ENCODE measurements at regions not wholly inside any gene's neighbourhood (a gene's known extent, or its start where the extent isn't known, plus 50 kb on each side); places are given as distances from the start of the nearest gene placed in this dataset.

DNA sequence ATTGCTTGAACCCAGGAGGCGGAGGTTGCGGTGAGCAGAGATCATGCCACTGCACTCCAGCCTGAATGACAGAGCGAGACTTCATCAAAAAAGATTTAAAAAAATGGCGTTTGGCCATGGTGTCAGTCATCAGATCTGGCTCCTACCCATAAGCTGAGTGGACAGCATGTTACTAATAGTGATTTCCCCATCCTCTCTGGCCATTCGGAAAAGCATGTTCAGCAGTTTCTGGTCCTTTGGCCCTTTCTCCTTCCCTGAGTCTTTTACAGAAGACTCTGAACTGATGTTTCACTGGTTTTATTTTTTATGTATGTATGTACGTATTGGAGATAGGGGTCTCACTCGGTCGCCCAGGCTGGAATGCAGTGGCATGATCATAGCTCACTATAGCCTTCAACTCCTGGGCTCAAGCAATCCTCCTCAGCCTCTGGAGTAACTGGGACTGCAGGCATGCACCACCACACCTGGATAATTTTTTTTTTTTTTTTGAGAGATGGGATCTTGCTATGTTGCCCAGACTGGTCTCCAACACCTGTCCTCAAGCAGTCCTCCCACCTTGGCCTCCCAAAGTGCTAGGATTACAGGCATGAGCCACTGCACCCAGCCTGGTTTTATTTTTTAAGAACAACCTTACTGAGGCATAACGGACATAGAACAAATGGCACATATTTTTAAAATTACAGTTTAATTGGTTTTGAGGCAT is 84.2 kb upstream of the CNKSR3 start:
- Histone ChIP-seq H3K9me3 (ENCODE audit: control insufficient read depth in 1 of 2, insufficient read depth in 1 of 2, low read depth in 1 of 2, low read length in 2 of 2) (no peaks in the 10 kb centered on the region), H3K9ac (ENCODE audit: low read length) (no peak overlapping the region), H4K20me1 (ENCODE audit: insufficient read depth) (no peaks in the 10 kb centered on the region), H3K27ac (ENCODE audit: low read depth, low read length) (no peak overlapping the region), H3K4me3 (replicated peaks in 1 of 2; ENCODE audit: low read depth in 1 of 2, low read length in 2 of 2) (no peak overlapping the region), H3K9me2 (ENCODE audit: insufficient read depth) (no peaks in the 10 kb centered on the region), H2AFZ (ENCODE audit: low read depth, low read length, poor library complexity, severe bottlenecking) (no peak overlapping the region), H3K27me3 (ENCODE audit: insufficient read depth, low read length) (no peaks in the 10 kb centered on the region), H3K36me3 (ENCODE audit: control insufficient read depth in 1 of 2, insufficient read depth in 2 of 2, low read length in 2 of 2) (no peaks in the 10 kb centered on the region), H3K4me2 (ENCODE audit: low read length) (no peak overlapping the region), H3K79me2 (ENCODE audit: insufficient read depth, low read length) (no peaks in the 10 kb centered on the region), H3K4me1 (ENCODE audit: control insufficient read depth in 1 of 2, insufficient read depth in 2 of 2, low read length in 2 of 2) (no peaks in the 10 kb centered on the region)
- DNase-seq (ENCODE audit: low read depth, low spot score) (no peak), ATAC-seq (no peak)
- ChIA-PET RAD21 (ENCODE audit: low non-redundant PET in 1 of 2, low total read pairs in 2 of 2, uncharacterized antibody in 2 of 2, unreplicated experiment in 2 of 2) (no interaction called here), CTCF (interaction anchor here (0.7 kb wide), 1 partner anchor 170 kb away, joined by 3 read pairs; no protein-coding TSS in a partner anchor), POLR2A (no interaction called here)
- BruUV-seq (replicated peaks): no TSS peak
- intact Hi-C loops (cut with micrococcal nuclease): no loop called here
- TF ChIP-seq EGR1 (IDR thresholded peaks at IDR 0.05; ENCODE audit: low read depth): no peak
- TF ChIP-seq, protein P1, sequence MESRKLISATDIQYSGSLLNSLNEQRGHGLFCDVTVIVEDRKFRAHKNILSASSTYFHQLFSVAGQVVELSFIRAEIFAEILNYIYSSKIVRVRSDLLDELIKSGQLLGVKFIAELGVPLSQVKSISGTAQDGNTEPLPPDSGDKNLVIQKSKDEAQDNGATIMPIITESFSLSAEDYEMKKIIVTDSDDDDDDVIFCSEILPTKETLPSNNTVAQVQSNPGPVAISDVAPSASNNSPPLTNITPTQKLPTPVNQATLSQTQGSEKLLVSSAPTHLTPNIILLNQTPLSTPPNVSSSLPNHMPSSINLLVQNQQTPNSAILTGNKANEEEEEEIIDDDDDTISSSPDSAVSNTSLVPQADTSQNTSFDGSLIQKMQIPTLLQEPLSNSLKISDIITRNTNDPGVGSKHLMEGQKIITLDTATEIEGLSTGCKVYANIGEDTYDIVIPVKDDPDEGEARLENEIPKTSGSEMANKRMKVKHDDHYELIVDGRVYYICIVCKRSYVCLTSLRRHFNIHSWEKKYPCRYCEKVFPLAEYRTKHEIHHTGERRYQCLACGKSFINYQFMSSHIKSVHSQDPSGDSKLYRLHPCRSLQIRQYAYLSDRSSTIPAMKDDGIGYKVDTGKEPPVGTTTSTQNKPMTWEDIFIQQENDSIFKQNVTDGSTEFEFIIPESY (IDR thresholded peaks at IDR 0.05; ENCODE audit: extremely low read depth, insufficient replicate concordance, low read length): no peak
- no peak for TF ChIP-seq ELF1 (IDR thresholded peaks at IDR 0.05; ENCODE audit: borderline replicate concordance, low read depth)
- TF ChIP-seq FOSL1 (IDR thresholded peaks at IDR 0.05; ENCODE audit: low read depth): no peak
- no peak for TF ChIP-seq RAD21 (IDR thresholded peaks at IDR 0.05; ENCODE audit: low read depth)
- TF ChIP-seq CEBPB (IDR thresholded peaks at IDR 0.05; ENCODE audit: low read depth): no peak

DNA sequence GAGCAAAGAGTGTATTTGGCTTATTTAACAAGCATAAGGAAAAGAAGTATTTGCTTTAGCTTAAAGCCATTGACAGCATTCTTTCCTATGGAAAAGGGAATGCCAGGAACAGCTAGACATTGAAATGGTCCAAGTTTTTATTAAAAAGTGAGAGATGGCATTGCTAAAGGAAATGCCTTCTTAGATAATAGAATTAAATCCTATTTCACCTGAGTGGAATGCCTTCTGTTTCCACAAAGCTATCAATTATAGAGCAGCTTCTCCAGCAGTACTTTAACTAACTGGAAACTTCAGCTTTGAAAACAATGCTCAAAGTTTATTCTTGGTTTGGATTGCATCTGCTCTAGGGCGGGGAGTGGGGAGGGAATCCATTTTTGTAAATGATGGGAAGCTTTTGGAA is 85.1 kb upstream of the CNKSR3 start:
- DNase-seq (ENCODE audit: low read depth, low spot score): no peak
- Histone ChIP-seq H3K4me3 (replicated peaks in 1 of 2; ENCODE audit: low read depth in 1 of 2, low read length in 2 of 2) (no peak overlapping the region), H3K4me2 (ENCODE audit: low read length) (no peak overlapping the region), H3K9me3 (ENCODE audit: control insufficient read depth in 1 of 2, insufficient read depth in 1 of 2, low read depth in 1 of 2, low read length in 2 of 2) (no peaks in the 10 kb centered on the region), H3K4me1 (ENCODE audit: control insufficient read depth in 1 of 2, insufficient read depth in 2 of 2, low read length in 2 of 2) (no peaks in the 10 kb centered on the region), H3K36me3 (ENCODE audit: control insufficient read depth in 1 of 2, insufficient read depth in 2 of 2, low read length in 2 of 2) (no peaks in the 10 kb centered on the region), H3K9ac (ENCODE audit: low read length) (no peak overlapping the region), H3K79me2 (ENCODE audit: insufficient read depth, low read length) (no peaks in the 10 kb centered on the region), H3K27me3 (ENCODE audit: insufficient read depth, low read length) (no peaks in the 10 kb centered on the region), H3K9me2 (ENCODE audit: insufficient read depth) (no peaks in the 10 kb centered on the region), H2AFZ (ENCODE audit: low read depth, low read length, poor library complexity, severe bottlenecking) (no peak overlapping the region), H3K27ac (ENCODE audit: low read depth, low read length) (no peak overlapping the region), H4K20me1 (ENCODE audit: insufficient read depth) (no peaks in the 10 kb centered on the region)
- no TSS peak for BruUV-seq (replicated peaks)
- intact Hi-C loops (cut with micrococcal nuclease): no loop called here
- CTCF ChIA-PET: no interaction called here
- RAD21 ChIA-PET (ENCODE audit: low non-redundant PET in 1 of 2, low total read pairs in 2 of 2, uncharacterized antibody in 2 of 2, unreplicated experiment in 2 of 2): no interaction called here
- POLR2A ChIA-PET: no interaction called here
- ATAC-seq: no peak
- TF ChIP-seq RAD21 (IDR thresholded peaks at IDR 0.05; ENCODE audit: low read depth): no peak
- TF ChIP-seq, protein P2, sequence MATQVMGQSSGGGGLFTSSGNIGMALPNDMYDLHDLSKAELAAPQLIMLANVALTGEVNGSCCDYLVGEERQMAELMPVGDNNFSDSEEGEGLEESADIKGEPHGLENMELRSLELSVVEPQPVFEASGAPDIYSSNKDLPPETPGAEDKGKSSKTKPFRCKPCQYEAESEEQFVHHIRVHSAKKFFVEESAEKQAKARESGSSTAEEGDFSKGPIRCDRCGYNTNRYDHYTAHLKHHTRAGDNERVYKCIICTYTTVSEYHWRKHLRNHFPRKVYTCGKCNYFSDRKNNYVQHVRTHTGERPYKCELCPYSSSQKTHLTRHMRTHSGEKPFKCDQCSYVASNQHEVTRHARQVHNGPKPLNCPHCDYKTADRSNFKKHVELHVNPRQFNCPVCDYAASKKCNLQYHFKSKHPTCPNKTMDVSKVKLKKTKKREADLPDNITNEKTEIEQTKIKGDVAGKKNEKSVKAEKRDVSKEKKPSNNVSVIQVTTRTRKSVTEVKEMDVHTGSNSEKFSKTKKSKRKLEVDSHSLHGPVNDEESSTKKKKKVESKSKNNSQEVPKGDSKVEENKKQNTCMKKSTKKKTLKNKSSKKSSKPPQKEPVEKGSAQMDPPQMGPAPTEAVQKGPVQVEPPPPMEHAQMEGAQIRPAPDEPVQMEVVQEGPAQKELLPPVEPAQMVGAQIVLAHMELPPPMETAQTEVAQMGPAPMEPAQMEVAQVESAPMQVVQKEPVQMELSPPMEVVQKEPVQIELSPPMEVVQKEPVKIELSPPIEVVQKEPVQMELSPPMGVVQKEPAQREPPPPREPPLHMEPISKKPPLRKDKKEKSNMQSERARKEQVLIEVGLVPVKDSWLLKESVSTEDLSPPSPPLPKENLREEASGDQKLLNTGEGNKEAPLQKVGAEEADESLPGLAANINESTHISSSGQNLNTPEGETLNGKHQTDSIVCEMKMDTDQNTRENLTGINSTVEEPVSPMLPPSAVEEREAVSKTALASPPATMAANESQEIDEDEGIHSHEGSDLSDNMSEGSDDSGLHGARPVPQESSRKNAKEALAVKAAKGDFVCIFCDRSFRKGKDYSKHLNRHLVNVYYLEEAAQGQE (IDR thresholded peaks at IDR 0.05; ENCODE audit: low read depth): no peak
- no peak for TF ChIP-seq POLR2A (IDR thresholded peaks at IDR 0.05; ENCODE audit: borderline replicate concordance, extremely low read depth, insufficient read depth, insufficient read length)
- TF ChIP-seq, protein P1 (IDR thresholded peaks at IDR 0.05; ENCODE audit: extremely low read depth, insufficient replicate concordance, low read length): no peak
- TF ChIP-seq JUND (IDR thresholded peaks at IDR 0.05): no peak
- TF ChIP-seq ELF1 (IDR thresholded peaks at IDR 0.05; ENCODE audit: borderline replicate concordance, low read depth): no peak
- no peak for TF ChIP-seq SP1 (IDR thresholded peaks at IDR 0.05; ENCODE audit: low read depth)
